ENCODE measurements at regions not wholly inside any gene's neighbourhood (a gene's known extent, or its start where the extent isn't known, plus 50 kb on each side); places are given as distances from the start of the nearest gene placed in this dataset.

- ChIA-PET POLR2A (ENCODE audit: unreplicated experiment) (no interaction called here), CTCF (no interaction called here)
- in situ Hi-C loops (cut with MboI; ENCODE audit: low sequenced_read_pairs) (no loop called here), dilution Hi-C loops (cut with HindIII; ENCODE audit: low sequenced_read_pairs, unreplicated experiment) (no loop called here), intact Hi-C loops (cut with micrococcal nuclease) (no loop called here)
- ATAC-seq (ENCODE audit: low read depth), result no peak
- H2BK120ac ChIP-seq (ENCODE audit: low read depth, low read length), result no peak overlapping the region
- H4K5ac ChIP-seq (ENCODE audit: low read depth, low read length), result no peak overlapping the region
- H3K36me3 ChIP-seq (ENCODE audit: control insufficient read depth, insufficient read depth, low read length), result no peaks in the 10 kb centered on the region
- no peaks in the 10 kb centered on the region for H4K20me1 ChIP-seq (ENCODE audit: insufficient read depth, low read length)
- 77% methylated on average over 11 of the region's 19 CpGs; no CpG with 5 or more reads in 1 of the 2 experiments for WGBS, 2 experiments (ENCODE audit: extremely low coverage in 2 of 2, insufficient read length in 1 of 2)
- H3K27ac ChIP-seq (ENCODE audit: insufficient read depth, low read length), result no peak overlapping the region
- H4K8ac ChIP-seq (ENCODE audit: low read depth in 2 of 2, low read length in 2 of 2), result no peak overlapping the region
- H3K79me1 ChIP-seq (ENCODE audit: low read depth in 1 of 2, low read length in 2 of 2), result no peaks in the 10 kb centered on the region
- H2AK5ac ChIP-seq (ENCODE audit: low read depth, low read length), result no peak overlapping the region
- no peak overlapping the region for H3K23ac ChIP-seq (ENCODE audit: low read depth, low read length)
- no TSS peak for BruUV-seq (replicated peaks)
- 0 out of 2 replicates have a peak, but pooled peaks cover 4% of the 10 kb centered on the region for H3K9me3 ChIP-seq (ENCODE audit: control insufficient read depth, insufficient read depth, low read length)
- H3K4me2 ChIP-seq (ENCODE audit: low read depth, low read length), result no peak overlapping the region
- no peak for TF ChIP-seq NFE2L2 (IDR thresholded peaks at IDR 0.05; ENCODE audit: low read depth, low read length)
- no peak for TF ChIP-seq SMC3 (IDR thresholded peaks at IDR 0.05; ENCODE audit: low read depth, low read length)
- TF ChIP-seq CTCF (conservative IDR thresholded peaks at IDR 0.05; ENCODE audit: low read depth, low read length), result no peak
- no peak for TF ChIP-seq CHD1 (IDR thresholded peaks at IDR 0.05; ENCODE audit: low read depth, low read length)
- TF ChIP-seq RFX5 (IDR thresholded peaks at IDR 0.05; ENCODE audit: low read depth, low read length), result no peak
- TF ChIP-seq FOS (IDR thresholded peaks at IDR 0.05; ENCODE audit: low read depth, low read length), result no peak
- H3K56ac ChIP-seq (ENCODE audit: extremely low read depth, insufficient read depth, low read length), result no peak overlapping the region
- no peak overlapping the region for H3K4ac ChIP-seq (ENCODE audit: low read depth, low read length)
- H2BK5ac ChIP-seq (ENCODE audit: low read depth, low read length, poor library complexity, severe bottlenecking), result no peak overlapping the region
- H2AFZ ChIP-seq (replicated peaks; ENCODE audit: low read length, poor library complexity), result no peak overlapping the region
- H4K91ac ChIP-seq (ENCODE audit: insufficient read depth, low read depth, low read length), result no peak overlapping the region
- H3K27me3 ChIP-seq (ENCODE audit: control insufficient read depth, insufficient read depth, low read length), result peaks cover 5% of the 10 kb centered on the region; the same call in 1 of the 2 replicates
- no peak for DNase-seq
- H2BK15ac ChIP-seq (ENCODE audit: low read depth, low read length), result no peak overlapping the region
- no peaks in the 10 kb centered on the region for H3K9me1 ChIP-seq (ENCODE audit: insufficient read depth, low read length)
- no peaks in the 10 kb centered on the region for H3K4me1 ChIP-seq (ENCODE audit: control insufficient read depth, insufficient read depth, low read length)
- H2AK9ac ChIP-seq (replicated peaks; ENCODE audit: low read depth, low read length, poor library complexity), result peak overlapping the region; percentile 28
- no peak overlapping the region for H2BK20ac ChIP-seq (ENCODE audit: low read depth, low read length)
- no peak overlapping the region for H3K14ac ChIP-seq (replicated peaks; ENCODE audit: low read depth, low read length)
- no peak overlapping the region for H3K4me3 ChIP-seq (ENCODE audit: insufficient read depth, low read depth, low read length)
- no peak overlapping the region for H3K9ac ChIP-seq (ENCODE audit: low read depth, low read length)
- no peak overlapping the region for H3K18ac ChIP-seq (ENCODE audit: low read depth, low read length)
Measured at GRCh38 chr14:101374373-101375338, 186.6 kb upstream of the DIO3 start.
